Mesothelial cell of epicardium (in vitro differentiated cells): ENCODE measurements at regions not wholly inside any gene's neighbourhood (a gene's known extent, or its start where the extent isn't known, plus 50 kb on each side); places are given as distances from the start of the nearest gene placed in this dataset.
A peak's percentile ranks its signal among the peaks of the same experiment; 100 is the strongest.
"Not testable (repeated sequence)": the region's sequence is repeated elsewhere in the genome, so short reads cannot be mapped to it uniquely, and the experiment has no call there.

Experiments
- DNase-seq, 2 experiments: peaks; one replicate each; pipeline ENCODE4 v3.0.0; 2021; ENCODE audit warnings: low spot score in 2 of 2; ENCODE audit not compliant: unreplicated experiment in 2 of 2
- H3K27ac Mint-ChIP-seq: 2 replicates; pipeline ENCODE4 v1.8.0; 2021; ENCODE audit warnings: mixed read lengths
- H3K27me3 Mint-ChIP-seq: 2 replicates; pipeline ENCODE4 v1.8.0; 2021; ENCODE audit warnings: low read depth, mixed read lengths
- H3K36me3 Mint-ChIP-seq: 2 replicates; pipeline ENCODE4 v1.8.0; 2021; ENCODE audit warnings: mixed read lengths
- H3K4me1 Mint-ChIP-seq: 2 replicates; pipeline ENCODE4 v1.8.0; 2021; ENCODE audit warnings: mixed read lengths
- H3K4me3 Mint-ChIP-seq: 2 replicates; pipeline ENCODE4 v1.8.0; 2021; ENCODE audit warnings: mild to moderate bottlenecking, moderate library complexity, mixed read lengths
- H3K9me3 Mint-ChIP-seq: 2 replicates; pipeline ENCODE4 v1.8.0; 2021; ENCODE audit warnings: mixed read lengths
- CTCF ChIP-seq: fragments of 200-600 bp; sonication (generic); IDR thresholded peaks from one replicate; pipeline ENCODE4 v1.5.0; 2021; ENCODE audit warnings: antibody characterized with exemption; ENCODE audit not compliant: unreplicated experiment

- Mint-ChIP-seq H3K9me3 (peaks cover 34% of the 10 kb centered on the region), H3K4me1 (peaks cover 8% of the 10 kb centered on the region), H3K27ac (no peak overlapping the region), H3K4me3 (no peak overlapping the region), H3K27me3 (no peaks in the 10 kb centered on the region), H3K36me3 (peaks cover 6% of the 10 kb centered on the region)
- DNase-seq, result no peak
- no peak for TF ChIP-seq CTCF
These were observed 447.5 kb upstream of the HSF2 start for GRCh38 chr6:121951918-121952379.

DNA sequence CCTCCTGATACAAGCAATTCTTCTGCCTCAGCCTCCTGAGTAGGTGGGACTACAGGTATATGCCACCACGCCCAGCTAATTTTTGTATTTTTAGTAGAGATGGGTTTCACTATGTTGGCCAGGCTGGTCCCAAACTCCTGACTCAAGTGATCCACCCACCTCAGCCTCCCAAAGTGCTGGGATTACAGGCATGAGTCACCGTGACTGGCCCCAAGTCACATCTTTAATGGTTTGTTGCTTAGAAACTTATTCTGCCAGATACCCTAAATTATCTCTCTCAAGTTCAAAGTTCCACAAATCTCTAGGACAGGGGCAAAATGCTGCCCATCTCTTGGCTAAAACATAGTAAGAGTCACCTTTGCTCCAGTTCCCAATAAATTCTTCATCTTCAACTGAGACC lies 444.1 kb upstream of the HSF2 start:
- H3K36me3 Mint-ChIP-seq, DNase-seq, H3K4me3 Mint-ChIP-seq, H3K27me3 Mint-ChIP-seq, H3K27ac Mint-ChIP-seq, H3K9me3 Mint-ChIP-seq: not testable (repeated sequence)
- peaks cover 18% of the 10 kb centered on the region for H3K4me1 Mint-ChIP-seq

DNA sequence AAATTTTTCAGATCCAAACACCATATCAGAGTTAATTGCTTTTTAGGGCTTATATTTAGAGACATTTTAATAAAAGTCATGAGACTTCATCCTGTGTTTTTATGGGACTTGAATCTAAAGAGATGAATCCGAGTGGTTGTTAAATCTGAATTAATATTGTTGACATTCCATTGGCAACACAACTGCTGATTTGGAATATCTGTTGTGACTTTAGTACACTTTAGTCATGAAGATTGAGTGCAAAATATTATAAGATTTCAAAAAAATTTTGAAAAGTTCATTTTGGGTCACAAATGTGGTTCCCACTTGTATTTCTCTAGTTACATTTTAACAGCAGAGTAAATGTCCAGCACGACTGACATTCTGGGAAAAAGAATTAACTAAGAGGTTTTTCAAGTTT lies 442.7 kb upstream of the HSF2 start:
- peaks cover 6% of the 10 kb centered on the region for H3K9me3 Mint-ChIP-seq
- no peak for TF ChIP-seq CTCF
- peaks cover 3% of the 10 kb centered on the region for H3K36me3 Mint-ChIP-seq
- H3K4me3 Mint-ChIP-seq, result no peak overlapping the region
- peaks cover 19% of the 10 kb centered on the region for H3K4me1 Mint-ChIP-seq
- no peaks in the 10 kb centered on the region for H3K27me3 Mint-ChIP-seq
- H3K27ac Mint-ChIP-seq, result no peak overlapping the region
- DNase-seq, result no peak

- Mint-ChIP-seq H3K27ac (peak overlapping the region; percentile 11), H3K4me1 (peaks cover 17% of the 10 kb centered on the region), H3K9me3 (peaks cover 6% of the 10 kb centered on the region), H3K27me3 (no peaks in the 10 kb centered on the region), H3K36me3 (peaks cover 3% of the 10 kb centered on the region), H3K4me3 (peak overlapping the region; percentile 8)
- TF ChIP-seq CTCF, result no peak
- DNase-seq, result no peak
These were observed 440.0 kb upstream of the HSF2 start for GRCh38 chr6:121959501-121959900.

GRCh38 chr6:121961619-121962125 lies 437.8 kb upstream of the HSF2 start:
- H3K4me3 Mint-ChIP-seq, result no peak overlapping the region
- peaks cover 17% of the 10 kb centered on the region for H3K4me1 Mint-ChIP-seq

DNA sequence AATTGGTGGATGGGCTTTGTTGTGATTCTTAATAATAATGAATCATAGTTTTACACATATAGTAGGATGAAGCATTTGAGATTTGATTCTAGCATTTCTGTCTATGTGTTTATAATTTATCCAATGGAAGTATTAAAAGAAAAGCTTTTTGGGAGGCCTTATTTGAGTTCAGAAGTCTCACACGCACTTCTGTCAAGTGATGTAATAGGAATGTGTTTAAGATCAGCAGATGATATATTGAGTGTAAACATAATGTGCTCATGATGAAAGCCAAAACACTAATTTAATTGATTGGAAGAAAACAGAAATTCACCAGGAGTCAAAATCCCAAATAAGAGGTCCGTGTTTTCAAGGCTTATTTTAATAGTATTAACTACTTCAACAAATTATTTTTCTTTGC lies 435.6 kb upstream of the HSF2 start:
- H3K9me3 Mint-ChIP-seq, result no peaks in the 10 kb centered on the region
- no peak overlapping the region for H3K27ac Mint-ChIP-seq
- H3K36me3 Mint-ChIP-seq, result no peaks in the 10 kb centered on the region
- no peak for DNase-seq
- TF ChIP-seq CTCF, result no peak
- no peaks in the 10 kb centered on the region for H3K27me3 Mint-ChIP-seq
- peaks cover 17% of the 10 kb centered on the region for H3K4me1 Mint-ChIP-seq
- no peak overlapping the region for H3K4me3 Mint-ChIP-seq

More at GRCh38 chr6:121961619-121962125, 437.8 kb upstream of the HSF2 start:
- DNase-seq, result no peak
- H3K9me3 Mint-ChIP-seq, result no peaks in the 10 kb centered on the region
- no peak overlapping the region for H3K27ac Mint-ChIP-seq
- no peaks in the 10 kb centered on the region for H3K36me3 Mint-ChIP-seq
- TF ChIP-seq CTCF, result no peak
- no peaks in the 10 kb centered on the region for H3K27me3 Mint-ChIP-seq
